HG03025 (cell line): ENCODE measurements at regions not wholly inside any gene's neighbourhood (a gene's known extent, or its start where the extent isn't known, plus 50 kb on each side); places are given as distances from the start of the nearest gene placed in this dataset.
"Not testable (repeated sequence)": the region's sequence is repeated elsewhere in the genome, so short reads cannot be mapped to it uniquely, and the experiment has no call there.

Experiments used
- ATAC-seq: cut with Tn5 transposase; IDR thresholded peaks from one replicate; pipeline ENCODE4 v1.9.1; 2021; ENCODE audit warnings: mild to moderate bottlenecking, moderate library complexity; ENCODE audit not compliant: unreplicated experiment, low FRiP score

GRCh38 chr10:80697926-80698325 lies 160.2 kb downstream of the SH2D4B start:
- ATAC-seq = no peak

- ATAC-seq = peak; percentile 86
Measured at GRCh38 chr10:80699602-80700039, 161.9 kb downstream of the SH2D4B start.

GRCh38 chr10:80700252-80700651 lies 162.6 kb downstream of the SH2D4B start:
- ATAC-seq = no peak

- ATAC-seq = no peak
Measured at GRCh38 chr10:80700760-80701444, 163.2 kb downstream of the SH2D4B start.

- ATAC-seq = no peak
Measured at GRCh38 chr10:80701706-80702105, 164.0 kb downstream of the SH2D4B start.

- no peak for ATAC-seq
Measured at GRCh38 chr10:80702143-80702542, 164.4 kb downstream of the SH2D4B start.

- ATAC-seq = no peak
Measured at GRCh38 chr10:80705899-80706298, 168.2 kb downstream of the SH2D4B start.

- no peak for ATAC-seq
Measured at GRCh38 chr10:80708185-80708584, 170.5 kb downstream of the SH2D4B start.

GRCh38 chr10:80708808-80709207 lies 171.1 kb downstream of the SH2D4B start:
- ATAC-seq = no peak

GRCh38 chr10:80709866-80710265 lies 172.2 kb downstream of the SH2D4B start:
- no peak for ATAC-seq

- ATAC-seq = no peak
Measured at GRCh38 chr10:80713398-80713928, 175.8 kb downstream of the SH2D4B start.

- no peak for ATAC-seq
Measured at GRCh38 chr10:80714566-80714965, 176.9 kb downstream of the SH2D4B start.

GRCh38 chr10:80718024-80718423 lies 180.3 kb downstream of the SH2D4B start:
- no peak for ATAC-seq

- ATAC-seq = no peak
Measured at GRCh38 chr10:80719935-80720334, 182.2 kb downstream of the SH2D4B start.

GRCh38 chr10:80720549-80720948 lies 182.8 kb downstream of the SH2D4B start:
- ATAC-seq = no peak

GRCh38 chr10:80728354-80728753 lies 190.7 kb downstream of the SH2D4B start:
- ATAC-seq = not testable (repeated sequence)

- ATAC-seq = no peak
Measured at GRCh38 chr10:80729896-80730295, 192.2 kb downstream of the SH2D4B start.

GRCh38 chr10:80730522-80730921 lies 192.8 kb downstream of the SH2D4B start:
- no peak for ATAC-seq

- no peak for ATAC-seq
Measured at GRCh38 chr10:80734589-80734988, 196.9 kb downstream of the SH2D4B start.

- ATAC-seq = no peak
Measured at GRCh38 chr10:80737209-80737608, 199.5 kb downstream of the SH2D4B start.

- ATAC-seq = no peak
Measured at GRCh38 chr10:80739328-80739727, 201.6 kb downstream of the SH2D4B start.

- ATAC-seq = no peak
Measured at GRCh38 chr10:80739963-80740715, 202.4 kb downstream of the SH2D4B start.
